ENCODE measurements at regions not wholly inside any gene's neighbourhood (a gene's known extent, or its start where the extent isn't known, plus 50 kb on each side); places are given as distances from the start of the nearest gene placed in this dataset.

GRCh38 chr2:107595749-107596148 is 230.9 kb upstream of the RGPD4 start:
- TF ChIP-seq POLR2A (IDR thresholded peaks at IDR 0.05; ENCODE audit: low read length) (no peak), GATA1 (IDR thresholded peaks at IDR 0.05; ENCODE audit: low read depth, low read length) (no peak)

All from erythroblast (primary cell).